Stimulated activated CD8-positive, alpha-beta memory T cell treated with anti-CD3 and anti-CD28 coated beads, Interleukin-7, amount 100 ng/mL, for 24 hours (primary cell): ENCODE measurements at regions not wholly inside any gene's neighbourhood (a gene's known extent, or its start where the extent isn't known, plus 50 kb on each side); places are given as distances from the start of the nearest gene placed in this dataset.

ENCODE experiments used
- DNase-seq: peaks from one replicate; pipeline ENCODE4 v3.0.0-alpha.2; 2020; ENCODE audit warnings: low read depth

DNA sequence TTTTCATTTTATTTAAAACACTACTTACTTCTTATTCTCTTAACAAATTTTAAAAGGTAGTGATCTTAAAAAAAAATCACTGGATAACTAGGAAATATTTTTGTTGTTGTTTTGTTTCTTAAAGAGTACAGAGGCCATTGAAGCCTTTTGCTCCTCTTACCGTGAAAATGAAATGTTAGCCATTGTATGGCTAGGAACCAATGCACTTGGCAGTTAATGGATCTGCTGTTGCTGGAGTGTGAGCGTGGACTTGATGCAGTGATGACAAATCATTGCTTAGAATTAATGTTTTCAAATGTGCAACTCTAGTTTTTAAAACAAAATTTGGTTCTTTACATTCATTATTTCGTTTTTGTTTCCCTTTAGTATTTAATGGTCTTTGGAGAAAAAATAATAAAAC lies 162.3 kb downstream of the HAUS1 start:
- no peak for DNase-seq

DNA sequence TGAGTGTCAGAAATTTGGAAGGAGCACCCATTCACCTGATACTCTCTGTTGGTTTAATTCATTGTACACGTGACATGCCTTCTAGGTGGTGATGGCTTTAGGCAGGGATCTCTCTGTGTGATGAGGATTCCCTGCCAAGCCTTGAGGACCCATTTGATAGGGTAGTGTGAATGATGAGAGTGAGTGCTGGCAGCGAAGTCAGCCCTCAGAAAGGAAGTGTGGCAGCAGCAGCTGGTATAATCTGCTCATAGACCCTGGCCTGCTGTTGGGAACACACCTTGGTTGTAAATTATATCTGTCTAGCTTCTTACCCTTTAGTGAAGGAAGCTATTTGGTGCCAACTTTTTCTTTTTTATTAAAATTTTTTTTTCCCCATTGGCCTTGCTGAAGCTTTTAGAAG lies 164.5 kb downstream of the HAUS1 start:
- no peak for DNase-seq

DNA sequence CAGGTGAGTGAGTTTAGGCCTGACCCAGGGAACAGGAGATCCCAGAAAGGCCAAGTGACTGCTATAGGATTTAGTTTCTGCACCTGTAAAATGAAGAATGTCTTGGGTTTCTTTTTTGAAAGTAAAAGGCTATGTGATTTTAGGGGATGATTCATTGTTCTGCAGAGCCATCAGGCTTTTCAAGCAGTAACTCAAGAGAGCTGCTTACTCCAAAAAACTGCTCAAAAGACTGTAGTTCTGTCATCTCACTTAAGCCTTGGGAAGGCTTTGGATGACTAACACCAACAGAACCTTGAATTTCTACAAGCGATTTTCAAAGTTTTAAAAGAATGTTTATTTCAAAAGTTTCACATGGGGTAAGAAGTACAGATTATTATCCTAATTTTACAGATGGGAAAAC lies 165.1 kb downstream of the HAUS1 start:
- no peak for DNase-seq

DNA sequence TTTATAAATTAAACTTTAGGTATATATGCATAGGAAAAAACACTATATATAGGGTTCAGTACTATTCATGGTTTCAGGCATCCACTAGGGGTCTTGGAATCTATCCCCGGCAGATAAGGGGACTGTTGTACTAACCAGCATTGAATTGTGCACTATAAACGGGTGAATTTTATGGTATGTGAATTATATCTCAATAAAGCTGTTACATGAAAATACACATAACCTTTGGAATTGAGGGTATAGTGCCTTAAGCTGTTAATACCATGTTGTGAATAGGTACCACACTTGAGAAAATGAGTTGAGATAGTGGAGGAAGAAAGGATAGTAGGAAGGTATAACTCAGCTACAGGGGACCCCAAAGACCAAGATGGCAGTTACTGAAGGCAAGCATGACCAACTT lies 167.3 kb downstream of the HAUS1 start:
- DNase-seq: no peak

DNA sequence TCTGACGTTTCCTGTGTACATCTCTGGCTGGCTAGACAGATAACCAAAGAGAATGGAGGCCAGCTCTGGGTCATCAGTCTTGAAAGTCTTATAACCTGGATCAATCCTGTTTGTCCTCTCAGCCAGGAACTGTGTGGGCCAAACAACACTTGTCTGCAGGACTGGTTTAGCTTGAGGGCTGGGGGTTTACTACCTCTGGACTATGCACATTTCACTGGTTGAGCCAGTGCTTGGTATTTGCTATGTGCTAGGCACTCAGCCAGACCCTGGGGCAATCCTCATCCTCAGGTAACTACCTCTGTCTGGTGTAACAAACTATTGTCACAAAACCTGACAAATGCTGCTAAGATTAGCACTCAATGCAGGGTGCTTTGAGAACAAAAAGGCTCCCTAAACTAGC lies 169.7 kb downstream of the HAUS1 start:
- DNase-seq: no peak

DNA sequence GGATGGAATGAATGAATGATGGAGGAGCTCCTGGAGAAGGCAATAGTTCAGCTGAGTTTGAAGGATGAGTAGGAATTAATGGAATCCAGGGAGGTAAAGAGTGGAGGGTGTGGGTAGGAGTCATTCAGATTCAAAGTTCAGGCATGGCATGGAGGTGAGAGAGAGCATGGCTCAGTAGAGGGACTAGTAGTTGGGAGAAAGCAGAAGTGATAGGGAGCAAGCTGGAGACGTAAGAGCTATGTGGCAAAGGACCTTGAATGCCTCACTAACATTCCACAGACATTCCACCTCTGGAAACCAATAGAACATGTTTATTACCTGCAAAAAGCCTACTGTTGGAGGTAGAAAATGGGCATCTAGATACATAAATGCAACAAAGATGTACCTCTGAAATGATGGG lies 170.1 kb downstream of the HAUS1 start:
- no peak for DNase-seq

DNA sequence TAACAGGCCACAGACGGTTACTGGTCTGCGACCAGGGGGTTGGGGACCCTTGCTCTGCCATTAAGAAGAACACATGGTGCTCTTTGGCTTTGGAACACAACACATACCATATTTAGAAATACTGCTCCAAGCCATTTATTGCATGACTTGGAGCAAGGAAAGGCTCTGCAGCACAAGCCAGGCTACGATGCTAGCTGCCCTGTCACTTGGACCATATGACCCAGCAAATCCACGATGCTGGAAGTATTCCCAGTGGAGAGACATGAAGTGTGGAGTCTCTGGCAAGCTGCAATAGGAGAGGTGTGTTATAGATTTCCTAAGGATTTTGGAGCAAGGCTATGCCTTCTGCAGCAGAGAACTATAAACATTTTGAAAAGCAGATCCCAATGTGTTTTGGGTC lies 171.2 kb downstream of the HAUS1 start:
- no peak for DNase-seq

DNA sequence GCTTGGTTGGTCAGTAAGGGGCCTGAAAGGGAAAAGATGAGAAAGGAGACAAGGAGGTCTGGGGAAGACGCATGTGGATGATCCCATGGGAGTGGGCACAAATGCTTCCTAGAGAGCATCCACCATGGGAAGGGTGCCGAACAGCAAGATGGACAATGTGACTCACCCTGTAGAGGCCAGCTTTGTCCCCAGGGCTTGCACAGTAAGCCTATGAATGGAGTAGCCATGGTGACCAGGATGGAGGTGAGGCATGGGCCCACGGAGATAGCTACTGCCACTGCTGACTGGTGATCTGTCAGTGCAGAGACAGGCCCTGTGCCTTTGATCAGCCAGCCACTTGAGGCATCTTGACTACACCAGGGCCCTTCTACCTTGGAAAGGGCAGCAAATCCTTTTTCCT lies 172.6 kb downstream of the HAUS1 start:
- no peak for DNase-seq

DNA sequence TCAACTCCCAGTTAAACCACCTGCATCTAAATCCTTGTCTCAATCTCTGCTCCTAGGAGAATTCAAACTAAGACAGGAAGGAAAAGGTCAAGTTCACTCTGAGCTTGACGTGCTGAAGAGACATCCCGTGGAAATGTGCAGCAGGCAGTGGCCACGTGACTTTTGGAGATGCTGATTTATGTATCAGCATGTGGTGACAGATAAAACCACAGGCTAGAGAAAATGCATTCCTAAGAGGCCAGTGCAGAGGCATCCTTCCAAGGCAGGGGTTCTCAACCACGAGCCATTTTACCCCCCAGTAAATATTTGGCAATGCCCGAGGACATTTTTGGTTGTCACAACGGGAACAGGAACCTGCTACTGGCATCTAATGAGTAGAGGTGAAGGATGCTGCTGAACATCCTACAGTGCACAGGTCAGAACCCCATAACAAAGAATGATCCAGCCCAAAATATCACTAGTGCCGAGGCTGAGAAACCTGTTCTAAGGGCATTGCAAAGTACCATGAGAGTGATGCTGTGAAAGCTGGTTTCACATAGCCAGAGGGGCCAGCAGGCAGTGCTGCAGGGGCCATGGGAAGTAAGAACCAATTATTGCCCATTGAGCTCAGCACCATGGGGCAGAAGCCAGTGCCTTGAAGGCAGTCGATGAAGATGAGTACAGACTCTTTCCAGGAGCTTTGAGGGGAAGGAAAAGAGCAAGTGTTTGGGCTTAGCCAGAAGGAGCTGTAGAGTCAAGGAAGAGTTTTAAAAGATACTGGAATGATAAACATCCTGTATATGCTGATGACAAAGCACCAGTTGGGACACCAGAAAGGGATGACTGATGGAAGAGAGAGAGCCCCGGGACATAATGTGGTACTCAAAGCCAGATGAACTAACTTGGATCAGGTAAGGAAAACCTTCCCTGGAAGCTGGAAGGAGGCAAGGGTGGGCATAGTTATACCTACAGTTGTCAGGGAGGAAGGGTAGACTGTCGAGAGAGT lies 174.6 kb downstream of the HAUS1 start:
- DNase-seq: no peak

DNA sequence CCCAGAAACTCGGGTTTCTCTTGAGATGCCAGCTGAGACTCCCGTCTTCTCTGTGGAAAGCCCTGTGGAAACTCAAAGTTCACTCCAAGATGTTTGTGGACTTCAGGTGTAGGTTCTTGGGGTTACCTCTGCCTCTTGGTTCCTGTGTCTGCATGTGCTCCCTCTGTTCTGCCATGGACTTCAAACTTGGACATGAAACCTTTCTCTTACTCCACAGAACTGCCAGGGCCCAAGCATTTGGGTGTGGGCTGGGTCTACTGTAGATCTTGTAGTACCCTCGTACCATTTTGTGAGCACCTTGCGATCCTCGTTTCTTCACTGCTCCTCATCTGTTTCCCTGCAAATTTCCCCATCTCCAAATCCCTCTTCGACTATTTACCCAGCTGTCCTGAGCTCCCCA lies 175.5 kb downstream of the HAUS1 start:
- no peak for DNase-seq

DNA sequence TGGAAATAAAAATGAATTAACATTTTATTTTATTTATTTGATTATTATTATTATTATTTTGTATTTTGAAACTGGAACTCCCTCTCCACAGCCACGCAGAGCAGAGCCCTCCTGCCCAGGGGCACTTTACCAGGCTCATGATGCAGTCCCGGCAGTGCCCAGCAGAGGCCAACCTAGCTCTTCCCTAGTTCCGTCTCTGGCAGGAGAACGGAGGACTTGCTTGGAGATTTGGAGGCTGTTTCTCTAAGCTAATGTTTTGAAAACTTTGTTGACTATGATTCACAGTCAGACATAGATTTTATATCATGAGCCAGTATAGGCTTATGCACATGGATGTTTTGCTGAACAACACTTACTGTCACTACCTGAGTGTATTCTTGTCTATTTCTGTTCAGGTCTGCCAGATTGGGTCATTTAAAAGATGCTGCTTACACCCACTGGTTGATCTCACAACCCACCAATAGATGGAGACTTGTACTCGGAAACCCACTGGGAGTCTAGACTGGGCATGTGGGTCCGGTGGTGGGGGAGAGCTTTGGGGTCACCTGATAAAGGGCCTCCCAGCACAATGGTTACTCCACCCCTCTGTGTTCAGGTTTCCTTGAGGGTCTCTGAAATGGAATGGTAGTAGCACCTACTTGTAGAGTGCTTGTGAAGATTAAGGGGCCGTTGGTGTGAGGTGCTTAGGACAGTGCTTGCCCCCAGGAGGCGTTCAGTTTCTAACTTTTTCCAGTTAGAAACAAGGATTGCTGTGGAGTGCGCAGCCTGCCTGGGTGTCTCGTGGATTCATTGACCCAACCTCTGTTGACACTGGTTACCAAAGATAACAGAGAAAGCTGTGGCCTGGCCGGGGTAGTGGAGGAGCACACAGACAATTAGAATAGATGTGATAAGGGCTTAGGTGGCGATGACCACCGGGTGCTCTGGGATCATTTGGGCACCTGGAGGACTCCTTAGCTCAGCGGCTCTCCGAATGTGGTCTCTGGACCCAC lies 177.3 kb downstream of the HAUS1 start:
- peak; percentile 22 for DNase-seq

DNA sequence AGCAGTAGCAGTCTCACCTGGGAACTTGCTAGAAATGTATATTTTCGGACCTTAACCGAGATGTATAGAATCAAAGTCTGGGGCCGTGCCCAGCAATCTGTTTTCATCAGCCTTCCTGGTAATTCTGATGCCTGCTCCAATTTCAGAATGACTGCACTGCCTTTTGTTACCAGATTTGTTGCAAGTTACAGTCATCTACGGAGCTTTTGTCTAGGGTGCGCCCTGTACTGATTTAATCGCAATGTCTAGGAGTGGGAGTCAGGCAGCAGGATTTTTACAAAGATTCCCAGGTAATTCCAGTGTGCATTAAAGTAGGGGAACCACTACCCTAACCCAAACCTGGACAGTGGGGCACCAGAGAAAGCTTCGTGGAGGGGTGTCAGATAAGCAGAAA lies 178.0 kb downstream of the HAUS1 start:
- no peak for DNase-seq

DNA sequence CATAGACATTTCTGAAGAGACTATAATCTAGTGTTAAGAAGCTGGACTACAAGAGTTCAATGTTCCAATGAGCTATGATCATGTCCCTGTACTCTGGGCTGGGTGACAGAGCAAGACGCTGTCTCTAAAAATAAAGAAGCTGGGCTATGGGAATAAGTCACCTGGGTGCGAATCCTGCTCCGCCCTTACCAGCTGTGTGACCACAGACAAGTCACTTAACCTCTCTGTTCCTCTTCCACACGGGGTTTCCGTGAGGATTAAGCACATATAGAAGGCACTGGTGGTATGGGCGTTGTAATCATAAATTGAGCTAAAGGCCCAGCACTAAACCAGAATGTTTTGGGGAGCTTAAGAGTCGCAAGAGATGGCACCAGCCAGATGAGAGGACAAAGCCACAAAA lies 178.5 kb downstream of the HAUS1 start:
- DNase-seq: no peak

DNA sequence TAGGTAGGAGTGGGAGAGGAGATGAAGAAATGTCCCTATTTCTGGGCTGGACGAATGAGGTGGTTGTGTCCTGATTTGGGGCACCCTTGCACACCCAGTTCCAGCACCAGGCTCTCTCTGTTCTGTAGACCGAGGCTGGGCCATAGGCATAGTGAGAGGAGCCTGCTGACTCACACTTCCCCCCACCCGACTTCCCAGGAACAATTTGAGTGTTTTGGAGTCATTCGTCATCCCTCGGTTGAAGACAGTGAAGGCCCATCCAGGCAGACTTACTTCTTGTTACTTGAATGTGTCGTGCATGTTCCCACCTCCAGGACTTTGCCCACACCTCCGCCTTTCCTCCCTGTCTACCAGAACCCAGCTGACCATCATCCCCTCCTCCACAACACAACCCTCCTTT lies 179.1 kb downstream of the HAUS1 start:
- no peak for DNase-seq

DNA sequence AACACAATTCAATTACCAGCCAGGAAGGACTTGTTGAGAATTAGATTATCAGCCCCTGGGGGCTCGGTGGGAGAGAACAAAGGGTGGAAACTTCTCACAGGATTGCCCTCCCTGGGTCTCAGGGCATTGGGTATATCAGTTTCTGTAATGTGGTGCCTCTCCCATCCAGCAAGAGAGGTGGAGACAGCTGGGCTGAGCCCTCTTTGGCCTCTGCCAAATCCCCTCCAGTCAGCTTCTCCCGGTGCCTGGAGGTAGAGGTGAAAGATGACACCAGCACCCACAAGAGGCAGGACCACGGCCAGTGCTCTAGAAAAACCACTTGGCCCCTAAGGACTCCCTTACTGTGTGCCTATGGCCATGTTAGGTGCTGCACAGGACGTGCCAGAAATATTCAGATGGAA lies 179.7 kb downstream of the HAUS1 start:
- DNase-seq: no peak

DNA sequence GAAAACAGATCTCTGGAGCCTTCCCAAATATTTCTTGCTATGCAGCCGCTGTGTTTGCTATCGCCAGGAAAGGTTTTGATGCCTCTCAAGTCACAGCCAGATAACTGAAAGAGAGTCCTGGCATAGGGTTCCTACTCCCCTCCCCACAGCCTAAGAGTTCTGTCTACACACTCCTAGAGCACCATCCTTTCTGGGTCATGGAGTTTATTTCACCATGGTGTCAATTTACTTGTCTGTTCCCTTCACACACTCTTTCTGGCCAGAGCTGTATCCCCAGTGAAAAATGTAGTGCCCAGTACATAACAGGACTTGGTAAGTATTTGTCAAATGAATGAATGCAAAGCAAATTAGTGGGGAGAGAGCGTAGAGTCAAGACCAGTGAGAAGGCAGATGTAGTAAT lies 185.3 kb downstream of the HAUS1 start:
- DNase-seq: no peak

DNA sequence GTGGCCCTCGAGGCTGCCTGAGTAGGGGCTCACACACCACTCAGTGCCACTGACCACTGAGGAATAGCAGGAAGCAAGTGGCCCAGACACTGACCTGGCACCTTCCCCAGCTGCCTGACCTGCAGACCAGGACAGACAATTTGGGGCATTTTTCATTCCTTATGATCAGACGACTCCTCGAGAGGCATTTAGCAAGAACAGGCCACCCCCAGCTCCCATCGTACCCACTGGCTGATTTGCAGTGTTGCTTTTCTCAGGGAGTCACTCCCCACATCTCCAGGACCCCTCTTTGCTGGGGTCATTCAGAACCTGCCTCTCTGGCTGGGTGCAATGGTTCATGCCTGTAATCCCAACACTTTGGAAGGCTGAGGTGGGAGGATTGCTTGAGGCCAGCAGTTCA lies 185.7 kb downstream of the HAUS1 start:
- no peak for DNase-seq

DNA sequence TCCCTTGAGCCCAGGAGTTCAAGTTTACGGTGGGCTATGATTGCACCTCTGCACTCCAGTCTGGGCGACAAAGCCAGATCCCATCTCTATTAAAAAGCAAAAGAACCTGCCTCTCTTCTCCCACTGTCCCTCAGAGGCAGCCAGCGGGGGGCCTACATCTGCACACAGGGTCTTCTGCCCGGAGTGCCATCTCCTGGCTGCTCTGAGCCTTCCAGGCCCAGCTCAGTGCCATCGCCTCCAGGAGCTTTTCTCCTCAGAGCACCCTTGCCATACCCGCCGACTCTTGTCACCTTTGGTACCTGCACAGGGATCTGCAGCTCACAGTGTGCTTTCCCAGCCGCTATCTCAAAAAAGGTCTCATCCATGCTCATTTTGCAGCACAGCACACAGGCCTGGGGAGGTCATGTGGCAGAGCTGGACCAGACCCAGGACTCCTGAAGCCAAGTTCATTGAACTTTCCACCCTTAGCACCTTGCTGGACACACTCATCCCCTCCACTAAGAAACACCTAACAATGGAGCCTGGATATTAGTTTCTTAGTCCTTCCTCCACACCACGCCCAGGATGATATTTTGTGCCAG lies 186.3 kb downstream of the HAUS1 start:
- no peak for DNase-seq

DNA sequence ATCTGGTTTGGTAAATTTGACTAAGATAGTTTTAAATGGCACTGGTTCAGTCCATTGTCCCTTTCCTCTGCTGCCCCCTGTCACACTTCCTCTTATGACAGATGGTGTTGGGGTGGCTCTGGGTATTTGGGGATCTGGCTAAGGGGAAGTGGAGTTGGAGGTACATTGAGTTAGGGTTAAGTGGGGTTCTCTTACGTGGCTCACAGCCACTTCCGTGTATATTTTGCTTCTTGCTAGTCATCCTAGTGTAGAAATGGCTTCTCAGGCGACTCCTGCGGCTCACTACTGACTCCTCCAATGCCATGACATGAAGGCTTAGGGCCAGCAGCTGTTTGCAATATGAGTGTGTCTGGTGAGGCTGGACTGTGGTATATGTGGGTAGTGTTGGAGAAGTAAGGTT lies 187.0 kb downstream of the HAUS1 start:
- no peak for DNase-seq

DNA sequence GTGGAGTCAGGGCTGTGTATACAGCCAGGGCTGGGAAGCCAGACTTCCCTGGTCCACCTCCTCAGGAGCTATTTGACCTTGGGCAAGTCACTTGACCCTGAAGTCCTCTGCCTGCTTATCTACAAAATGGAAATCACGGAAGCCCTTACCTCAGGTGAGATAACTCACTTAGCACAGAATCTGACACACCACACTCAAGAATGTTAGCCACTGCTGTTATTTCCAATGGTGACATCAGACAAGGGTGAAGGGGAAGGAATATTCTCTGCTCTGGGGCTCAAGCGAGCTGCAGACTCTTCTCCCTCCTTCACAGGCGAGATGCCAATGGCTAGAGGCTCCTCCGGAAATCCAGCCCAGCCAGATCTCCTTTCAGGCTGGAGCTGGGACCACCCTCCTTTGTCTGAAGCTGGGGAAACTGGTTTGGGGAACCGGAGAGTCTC lies 189.6 kb downstream of the HAUS1 start:
- DNase-seq: no peak

DNA sequence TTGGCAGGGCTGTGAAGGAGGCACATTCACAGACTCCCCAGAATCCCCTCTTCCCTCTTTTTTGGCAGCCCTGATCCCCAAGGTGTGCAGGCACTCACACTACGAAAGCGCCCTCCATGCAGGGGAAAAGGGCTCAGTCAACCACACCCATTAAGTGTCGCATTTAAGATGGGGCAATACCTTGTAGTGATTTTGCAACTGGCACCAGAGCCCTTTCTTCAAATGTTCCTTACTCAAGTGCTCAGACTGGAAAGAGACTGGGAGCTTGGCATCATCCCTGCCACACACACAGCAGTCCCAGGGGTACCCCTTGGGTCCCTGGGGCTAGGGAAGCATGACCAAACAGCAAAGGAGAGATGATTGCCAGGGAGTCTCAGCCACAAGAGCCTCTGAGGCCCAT lies 190.1 kb downstream of the HAUS1 start:
- DNase-seq: no peak

DNA sequence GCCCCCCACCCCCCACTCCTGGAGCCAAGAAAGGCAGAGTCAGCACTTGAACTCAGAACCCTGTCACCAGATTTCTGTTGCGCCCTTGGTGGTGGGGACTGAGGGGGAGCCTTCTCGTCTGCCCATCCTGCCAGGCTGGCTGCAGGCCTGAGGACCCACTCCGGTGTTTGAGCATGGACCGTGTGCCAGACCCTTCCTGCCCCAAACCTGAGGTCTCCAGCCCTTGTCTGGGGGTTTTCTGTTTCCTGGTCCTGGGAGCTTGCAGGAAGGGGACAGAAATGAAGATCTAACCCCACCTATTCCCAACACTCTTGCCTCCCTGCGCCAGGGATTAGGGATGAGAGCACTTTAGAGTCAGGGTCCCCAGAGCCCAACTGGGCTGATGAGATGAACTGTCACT lies 190.6 kb downstream of the HAUS1 start:
- DNase-seq: no peak

DNA sequence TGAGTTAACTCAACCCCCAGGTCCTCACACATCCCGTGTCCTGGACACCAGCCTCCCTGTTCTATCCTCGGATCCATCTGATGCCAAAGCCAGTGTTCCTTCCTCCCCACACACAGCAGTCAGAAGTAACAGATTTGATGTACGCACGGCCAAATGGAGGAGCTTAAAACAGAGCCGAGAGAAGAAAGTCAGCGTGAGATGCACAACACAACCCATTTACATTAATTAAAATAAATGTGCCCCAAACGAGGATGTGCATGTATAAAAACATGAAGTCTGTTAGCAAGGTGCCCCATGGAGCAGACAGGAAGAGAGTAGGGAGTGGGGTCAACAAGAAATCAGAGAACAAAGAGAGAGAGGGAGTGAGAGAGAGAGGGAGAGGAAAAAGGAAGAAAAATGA lies 191.2 kb downstream of the HAUS1 start:
- no peak for DNase-seq
